ENCODE measurements at regions not wholly inside any gene's neighbourhood (a gene's known extent, or its start where the extent isn't known, plus 50 kb on each side); places are given as distances from the start of the nearest gene placed in this dataset.

- Mint-ChIP-seq H3K27ac (no peak overlapping the region), H3K36me3 (ENCODE audit: low read depth) (no peaks in the 10 kb centered on the region), H3K4me3 (no peak overlapping the region), H3K9me3 (no peaks in the 10 kb centered on the region), H3K4me1 (peaks cover 47% of the 10 kb centered on the region), H3K27me3 (ENCODE audit: low read depth, poor library complexity) (peaks cover 25% of the 10 kb centered on the region)
- TF ChIP-seq, protein P1, sequence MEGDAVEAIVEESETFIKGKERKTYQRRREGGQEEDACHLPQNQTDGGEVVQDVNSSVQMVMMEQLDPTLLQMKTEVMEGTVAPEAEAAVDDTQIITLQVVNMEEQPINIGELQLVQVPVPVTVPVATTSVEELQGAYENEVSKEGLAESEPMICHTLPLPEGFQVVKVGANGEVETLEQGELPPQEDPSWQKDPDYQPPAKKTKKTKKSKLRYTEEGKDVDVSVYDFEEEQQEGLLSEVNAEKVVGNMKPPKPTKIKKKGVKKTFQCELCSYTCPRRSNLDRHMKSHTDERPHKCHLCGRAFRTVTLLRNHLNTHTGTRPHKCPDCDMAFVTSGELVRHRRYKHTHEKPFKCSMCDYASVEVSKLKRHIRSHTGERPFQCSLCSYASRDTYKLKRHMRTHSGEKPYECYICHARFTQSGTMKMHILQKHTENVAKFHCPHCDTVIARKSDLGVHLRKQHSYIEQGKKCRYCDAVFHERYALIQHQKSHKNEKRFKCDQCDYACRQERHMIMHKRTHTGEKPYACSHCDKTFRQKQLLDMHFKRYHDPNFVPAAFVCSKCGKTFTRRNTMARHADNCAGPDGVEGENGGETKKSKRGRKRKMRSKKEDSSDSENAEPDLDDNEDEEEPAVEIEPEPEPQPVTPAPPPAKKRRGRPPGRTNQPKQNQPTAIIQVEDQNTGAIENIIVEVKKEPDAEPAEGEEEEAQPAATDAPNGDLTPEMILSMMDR (IDR thresholded peaks at IDR 0.05), result no peak
- DNase-seq, result no peak
Measured at GRCh38 chr14:104429291-104429861, 150.2 kb upstream of the C14orf180 start.

- Mint-ChIP-seq H3K36me3 (ENCODE audit: low read depth) (no peaks in the 10 kb centered on the region), H3K4me3 (no peak overlapping the region), H3K27me3 (ENCODE audit: low read depth, poor library complexity) (peaks cover 21% of the 10 kb centered on the region), H3K9me3 (no peaks in the 10 kb centered on the region), H3K27ac (no peak overlapping the region), H3K4me1 (peaks cover 26% of the 10 kb centered on the region)
- TF ChIP-seq, protein P1 (IDR thresholded peaks at IDR 0.05), result no peak
- no peak for DNase-seq
Measured at GRCh38 chr14:104431351-104431928, 148.1 kb upstream of the C14orf180 start.

DNA sequence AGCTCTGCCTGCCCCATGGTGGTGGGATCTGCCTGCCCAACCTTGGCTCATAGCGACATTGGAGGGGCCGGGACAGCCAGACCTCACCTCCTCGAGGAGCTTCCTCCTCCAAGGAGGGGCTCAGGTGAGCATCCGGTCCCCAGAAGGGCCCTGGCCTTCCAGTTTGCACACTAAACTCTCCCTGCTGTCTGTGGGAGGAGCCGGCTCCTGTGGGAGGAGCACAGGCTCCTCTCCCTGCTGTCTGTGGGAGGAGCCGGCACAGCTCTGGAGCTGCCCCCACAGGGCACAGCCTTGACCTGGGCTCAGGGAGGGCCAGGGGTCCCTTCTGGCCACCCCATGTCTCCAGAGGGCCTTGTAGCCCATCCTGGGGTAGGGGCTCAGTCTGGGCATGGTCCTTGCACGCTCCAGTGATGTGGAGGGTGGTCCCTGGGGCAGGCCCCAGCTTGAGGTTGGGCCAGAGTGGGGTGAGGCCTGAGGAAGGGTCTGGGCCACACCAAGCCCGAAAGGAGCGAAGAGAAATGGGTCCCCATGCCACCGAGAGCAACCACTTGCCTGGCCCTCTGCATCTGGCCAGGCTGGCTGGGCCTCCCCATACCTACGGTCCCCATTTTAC is 147.5 kb upstream of the C14orf180 start:
- H3K4me1 Mint-ChIP-seq, result peaks cover 24% of the 10 kb centered on the region
- TF ChIP-seq, protein P1 (IDR thresholded peaks at IDR 0.05), result no peak
- H3K9me3 Mint-ChIP-seq, result no peaks in the 10 kb centered on the region
- H3K27me3 Mint-ChIP-seq (ENCODE audit: low read depth, poor library complexity), result peaks cover 21% of the 10 kb centered on the region
- H3K27ac Mint-ChIP-seq, result no peak overlapping the region
- H3K4me3 Mint-ChIP-seq, result no peak overlapping the region
- DNase-seq, result no peak
- no peaks in the 10 kb centered on the region for H3K36me3 Mint-ChIP-seq (ENCODE audit: low read depth)

DNA sequence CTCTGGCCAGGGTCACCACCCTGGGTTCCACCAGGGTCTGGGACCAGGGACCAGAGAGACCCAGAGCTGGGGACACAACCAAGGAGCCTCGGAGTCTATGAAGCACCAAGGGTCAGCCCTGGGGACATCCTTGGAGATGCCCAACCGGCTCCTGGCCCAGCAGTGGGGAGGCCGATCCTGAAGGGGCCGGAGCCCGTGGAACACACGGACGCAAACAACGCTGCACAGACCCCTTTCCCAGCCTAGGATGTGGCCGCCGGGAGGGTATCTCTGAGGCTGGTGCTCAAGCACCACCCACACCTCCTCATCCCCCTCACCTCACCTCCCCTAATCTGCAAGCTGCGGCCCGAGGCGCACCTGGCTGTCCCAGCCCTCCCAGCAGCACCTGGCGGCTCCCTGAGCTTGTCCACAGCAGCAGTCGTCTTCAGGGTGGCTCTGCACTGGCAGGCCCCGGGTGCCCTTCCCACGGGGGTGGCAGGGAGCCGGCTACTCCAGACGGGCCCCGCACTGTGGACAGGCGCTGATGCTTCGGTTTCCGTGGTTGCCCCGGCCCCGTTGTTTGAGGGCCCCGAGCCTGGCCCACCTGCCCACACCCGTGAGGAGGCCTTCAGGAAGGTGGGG is 146.8 kb upstream of the C14orf180 start:
- H3K27ac Mint-ChIP-seq, result no peak overlapping the region
- H3K4me3 Mint-ChIP-seq, result no peak overlapping the region
- TF ChIP-seq, protein P1 (IDR thresholded peaks at IDR 0.05), result no peak
- H3K9me3 Mint-ChIP-seq, result no peaks in the 10 kb centered on the region
- H3K36me3 Mint-ChIP-seq (ENCODE audit: low read depth), result no peaks in the 10 kb centered on the region
- DNase-seq, result no peak
- H3K27me3 Mint-ChIP-seq (ENCODE audit: low read depth, poor library complexity), result peaks cover 21% of the 10 kb centered on the region
- H3K4me1 Mint-ChIP-seq, result peaks cover 28% of the 10 kb centered on the region

- DNase-seq, result no peak
- Mint-ChIP-seq H3K27me3 (ENCODE audit: low read depth, poor library complexity) (peaks cover 24% of the 10 kb centered on the region), H3K4me1 (peaks cover 24% of the 10 kb centered on the region), H3K9me3 (no peaks in the 10 kb centered on the region), H3K4me3 (no peak overlapping the region), H3K27ac (no peak overlapping the region), H3K36me3 (ENCODE audit: low read depth) (no peaks in the 10 kb centered on the region)
- TF ChIP-seq, protein P1 (IDR thresholded peaks at IDR 0.05), result no peak
Measured at GRCh38 chr14:104433401-104434213, 146.0 kb upstream of the C14orf180 start.
